ENCODE measurements at regions not wholly inside any gene's neighbourhood (a gene's known extent, or its start where the extent isn't known, plus 50 kb on each side); places are given as distances from the start of the nearest gene placed in this dataset.

- no peak for TF ChIP-seq SIN3A (IDR thresholded peaks at IDR 0.05; ENCODE audit: borderline replicate concordance, insufficient read depth, low read length)
- TF ChIP-seq TAF1 (IDR thresholded peaks at IDR 0.05; ENCODE audit: borderline replicate concordance, insufficient read depth, low read length): no peak
- TF ChIP-seq FOXP2 (optimal IDR thresholded peaks at IDR 0.05; ENCODE audit: borderline replicate concordance, extremely low read depth, extremely low read length, insufficient read depth): no peak
- TF ChIP-seq REST (IDR thresholded peaks at IDR 0.05; ENCODE audit: insufficient read depth in 1 of 2, low read depth in 2 of 2, low read length in 2 of 2): no peak
Measured at GRCh38 chr11:19353287-19353850, 112.6 kb upstream of the E2F8 start.

- TF ChIP-seq FOXP2 (optimal IDR thresholded peaks at IDR 0.05; ENCODE audit: borderline replicate concordance, extremely low read depth, extremely low read length, insufficient read depth) (no peak), SIN3A (IDR thresholded peaks at IDR 0.05; ENCODE audit: borderline replicate concordance, insufficient read depth, low read length) (no peak), REST (IDR thresholded peaks at IDR 0.05; ENCODE audit: insufficient read depth in 1 of 2, low read depth in 2 of 2, low read length in 2 of 2) (no peak), POLR2AphosphoS5 (IDR thresholded peaks at IDR 0.05; ENCODE audit: low read depth, low read length) (no peak), TAF1 (IDR thresholded peaks at IDR 0.05; ENCODE audit: borderline replicate concordance, insufficient read depth, low read length) (no peak)
Measured at GRCh38 chr11:19352771-19353160, 112.0 kb upstream of the E2F8 start.

GRCh38 chr11:19352072-19352770 lies 111.5 kb upstream of the E2F8 start:
- TF ChIP-seq POLR2AphosphoS5 (IDR thresholded peaks at IDR 0.05; ENCODE audit: low read depth, low read length) (no peak), REST (IDR thresholded peaks at IDR 0.05; ENCODE audit: insufficient read depth in 1 of 2, low read depth in 2 of 2, low read length in 2 of 2) (no peak), FOXP2 (optimal IDR thresholded peaks at IDR 0.05; ENCODE audit: borderline replicate concordance, extremely low read depth, extremely low read length, insufficient read depth) (no peak)

- no peak for TF ChIP-seq POLR2AphosphoS5 (IDR thresholded peaks at IDR 0.05; ENCODE audit: low read depth, low read length)
- TF ChIP-seq FOXP2 (optimal IDR thresholded peaks at IDR 0.05; ENCODE audit: borderline replicate concordance, extremely low read depth, extremely low read length, insufficient read depth): no peak
- TF ChIP-seq SIN3A (IDR thresholded peaks at IDR 0.05; ENCODE audit: borderline replicate concordance, insufficient read depth, low read length): no peak
- no peak for TF ChIP-seq TAF1 (IDR thresholded peaks at IDR 0.05; ENCODE audit: borderline replicate concordance, insufficient read depth, low read length)
- no peak for TF ChIP-seq REST (IDR thresholded peaks at IDR 0.05; ENCODE audit: insufficient read depth in 1 of 2, low read depth in 2 of 2, low read length in 2 of 2)
Measured at GRCh38 chr11:19351426-19351825, 110.7 kb upstream of the E2F8 start.

All from PFSK-1 (cell line).